ENCODE measurements at regions not wholly inside any gene's neighbourhood (a gene's known extent, or its start where the extent isn't known, plus 50 kb on each side); places are given as distances from the start of the nearest gene placed in this dataset.
"Not testable (repeated sequence)": the region's sequence is repeated elsewhere in the genome, so short reads cannot be mapped to it uniquely, and the experiment has no call there.

- Histone ChIP-seq H3K27me3 (no peaks in the 10 kb centered on the region), H3K9me3 (peaks cover 0 to 57% (median 20%) of the 10 kb centered on the region in 4 donors), H3K4me1 (no peaks in the 10 kb centered on the region), H3K36me3 (no peaks in the 10 kb centered on the region), H3K4me3 (no peak overlapping the region), H3K27ac (no peak overlapping the region)
- TF ChIP-seq CTCF (IDR thresholded peaks at IDR 0.05), result no peak
- TF ChIP-seq POLR2A (IDR thresholded peaks at IDR 0.05), result no peak
- no peak for TF ChIP-seq POLR2AphosphoS5 (IDR thresholded peaks at IDR 0.05)
- TF ChIP-seq EP300 (IDR thresholded peaks at IDR 0.05), result no peak
- DNase-seq, result no peak
- intact Hi-C loops (cut with DNase I; ENCODE audit: low total_unique reads), result no loop called here
- WGBS, 5 donors, result 67 to 89% (median 78%) methylated on average over 2 of the region's 2 CpGs
Observed at GRCh38 chr9:75812141-75812540, 78.3 kb upstream of the PCSK5 start.

GRCh38 chr9:75814667-75815066, 75.8 kb upstream of the PCSK5 start:
- Histone ChIP-seq H3K27ac (no peak overlapping the region), H3K4me3 (no peak overlapping the region), H3K9me3 (peaks cover 0 to 54% (median 21%) of the 10 kb centered on the region in 4 donors), H3K4me1 (no peaks in the 10 kb centered on the region), H3K36me3 (no peaks in the 10 kb centered on the region), H3K27me3 (no peaks in the 10 kb centered on the region)
- intact Hi-C loops (cut with DNase I; ENCODE audit: low total_unique reads), result no loop called here
- no peak for DNase-seq
- TF ChIP-seq CTCF (IDR thresholded peaks at IDR 0.05), result no peak
- no peak for TF ChIP-seq POLR2AphosphoS5 (IDR thresholded peaks at IDR 0.05)
- no peak for TF ChIP-seq POLR2A (IDR thresholded peaks at IDR 0.05)

- intact Hi-C loops (cut with DNase I; ENCODE audit: low total_unique reads); H3K36me3 ChIP-seq; H3K9me3 ChIP-seq; H3K4me1 ChIP-seq; H3K4me3 ChIP-seq; DNase-seq; H3K27ac ChIP-seq: not testable (repeated sequence)
- 74 to 83% (median 78%) methylated on average over 2 of the region's 2 CpGs for WGBS, 5 donors
- peaks cover 0 to 11% (median 0%) of the 10 kb centered on the region in 3 donors for H3K27me3 ChIP-seq
Observed at GRCh38 chr9:75820471-75821115, 69.9 kb upstream of the PCSK5 start.

GRCh38 chr9:75823151-75823550, 67.3 kb upstream of the PCSK5 start:
- intact Hi-C loops (cut with DNase I; ENCODE audit: low total_unique reads), result no loop called here
- Histone ChIP-seq H3K4me3 (no peak overlapping the region), H3K4me1 (no peaks in the 10 kb centered on the region), H3K27me3 (peaks cover 0 to 11% (median 0%) of the 10 kb centered on the region in 3 donors), H3K36me3 (no peaks in the 10 kb centered on the region), H3K27ac (no peak overlapping the region), H3K9me3 (no peaks in the 10 kb centered on the region)
- TF ChIP-seq POLR2AphosphoS5 (IDR thresholded peaks at IDR 0.05), result no peak
- no peak for TF ChIP-seq CTCF (IDR thresholded peaks at IDR 0.05)
- no peak for TF ChIP-seq POLR2A (IDR thresholded peaks at IDR 0.05)
- no peak for TF ChIP-seq EP300 (IDR thresholded peaks at IDR 0.05)
- WGBS, 5 donors, result 61 to 78% (median 67%) methylated on average over 2 of the region's 2 CpGs
- no peak for DNase-seq

GRCh38 chr9:75824816-75825568, 65.5 kb upstream of the PCSK5 start:
- WGBS, 5 donors, result 41 to 68% (median 61%) methylated on average over 3 of the region's 3 CpGs
- H3K27me3 ChIP-seq, result peaks cover 0 to 11% (median 0%) of the 10 kb centered on the region in 3 donors
- no peaks in the 10 kb centered on the region for H3K36me3 ChIP-seq
- no peaks in the 10 kb centered on the region for H3K4me1 ChIP-seq
- H3K9me3 ChIP-seq, result no peaks in the 10 kb centered on the region
- no peak overlapping the region for H3K4me3 ChIP-seq
- TF ChIP-seq EP300 (IDR thresholded peaks at IDR 0.05) (no peak), POLR2AphosphoS5 (IDR thresholded peaks at IDR 0.05) (no peak)
- DNase-seq, result no peak
- intact Hi-C loops (cut with DNase I; ENCODE audit: low total_unique reads), result no loop called here
- H3K27ac ChIP-seq, result no peak overlapping the region

Measured in stomach (tissue), 8 donors.